Skin of body (tissue), 1 donor: ENCODE measurements at regions not wholly inside any gene's neighbourhood (a gene's known extent, or its start where the extent isn't known, plus 50 kb on each side); places are given as distances from the start of the nearest gene placed in this dataset.
"Not testable (repeated sequence)": the region's sequence is repeated elsewhere in the genome, so short reads cannot be mapped to it uniquely, and the experiment has no call there.

ENCODE experiments used
- DNase-seq: peaks from one replicate; lab custom pipeline; 2025; lab: John Stamatoyannopoulos, UW

DNA sequence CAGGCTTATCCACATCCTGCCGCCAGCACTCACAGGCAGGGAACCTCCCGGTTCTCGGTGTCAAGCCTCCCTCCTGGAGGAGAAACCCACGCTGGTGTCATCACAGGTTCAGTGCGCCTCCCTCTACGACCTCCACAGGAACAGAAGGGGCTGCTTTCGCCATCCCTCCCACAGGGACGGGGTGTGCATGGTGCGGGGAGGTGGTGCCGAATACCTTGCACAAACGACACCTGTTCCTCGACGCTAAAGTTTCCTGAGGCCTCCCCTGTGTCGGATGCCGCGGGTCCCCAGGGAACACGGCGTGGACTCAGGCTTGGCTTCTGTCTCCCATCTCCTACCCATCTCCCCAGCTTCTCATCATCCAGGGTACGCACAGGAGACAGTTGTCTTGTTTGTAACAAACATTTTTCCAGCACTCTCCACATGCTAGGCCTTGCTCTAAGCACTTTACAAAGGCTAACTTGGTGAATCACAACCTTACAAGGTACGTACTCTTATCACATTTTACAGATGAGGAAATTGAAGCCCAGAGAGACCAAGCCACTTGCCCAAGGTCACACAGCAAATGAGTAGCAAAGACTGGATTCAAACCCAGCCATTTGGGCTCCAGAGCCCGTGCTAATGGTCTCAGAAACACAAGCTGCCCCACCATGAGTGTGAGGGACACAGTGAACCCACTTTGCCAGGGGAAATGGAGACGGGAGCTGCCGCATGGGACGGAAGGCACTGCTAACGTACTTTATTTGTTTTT is 271.6 kb downstream of the C16orf95 start:
- DNase-seq, result no peak

DNA sequence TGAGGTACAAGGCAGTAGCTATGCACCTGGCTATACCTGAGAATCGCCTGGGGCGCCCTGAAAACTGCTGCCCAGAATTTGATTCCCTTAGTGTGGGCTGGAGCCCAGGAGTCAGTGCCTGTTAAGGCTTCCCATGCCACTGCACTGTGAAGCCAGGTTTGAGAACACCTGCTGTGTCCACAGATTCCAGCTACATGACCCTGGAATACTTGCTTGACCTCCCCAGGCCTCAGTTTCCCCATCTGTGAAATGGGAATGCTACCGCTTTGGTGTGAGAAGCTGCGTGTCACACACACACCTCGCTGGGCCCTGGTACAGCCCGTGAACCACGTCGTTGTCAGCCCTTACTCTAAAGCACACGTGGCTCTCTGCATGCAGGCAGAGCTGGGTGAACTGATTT is 271.0 kb downstream of the C16orf95 start:
- no peak for DNase-seq

DNA sequence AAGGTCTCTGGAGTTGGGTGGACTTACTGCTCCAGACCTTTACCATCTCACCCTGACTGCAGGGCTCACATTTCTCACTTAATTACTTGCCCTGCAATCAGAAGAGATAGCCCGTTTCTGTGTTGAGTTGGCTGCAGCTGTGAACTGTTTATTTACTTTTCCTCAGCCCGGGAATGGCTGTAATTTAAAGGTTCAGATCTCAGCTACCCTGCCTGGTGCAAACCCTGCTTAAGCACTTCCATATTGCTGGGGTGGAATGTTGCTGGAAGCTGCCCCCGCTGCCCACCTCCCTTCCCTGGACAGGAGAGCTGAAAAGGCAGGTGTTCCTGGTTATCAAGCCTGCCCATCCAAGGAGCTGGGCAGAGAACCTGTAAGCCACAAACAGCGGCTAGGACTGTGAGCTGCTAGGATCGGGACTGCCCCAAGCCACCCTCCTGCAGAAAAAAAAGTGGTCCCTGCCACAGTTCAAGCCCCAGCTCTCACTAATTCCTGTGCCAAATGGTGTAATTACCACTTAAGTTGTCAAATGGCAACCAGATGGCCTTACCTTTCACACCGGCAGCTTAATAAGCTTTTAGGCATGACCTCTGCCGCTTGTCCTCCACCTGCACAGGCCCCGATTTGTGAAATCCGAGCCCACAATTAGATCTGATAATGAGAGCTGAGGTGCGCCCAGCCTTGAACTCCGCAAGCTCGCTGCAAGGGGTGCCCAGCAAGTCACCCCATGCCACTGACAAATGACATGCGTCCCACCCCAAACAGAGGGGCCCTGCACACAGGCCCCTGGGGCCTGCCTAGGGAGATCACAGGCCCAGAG is 269.8 kb downstream of the C16orf95 start:
- no peak for DNase-seq

DNA sequence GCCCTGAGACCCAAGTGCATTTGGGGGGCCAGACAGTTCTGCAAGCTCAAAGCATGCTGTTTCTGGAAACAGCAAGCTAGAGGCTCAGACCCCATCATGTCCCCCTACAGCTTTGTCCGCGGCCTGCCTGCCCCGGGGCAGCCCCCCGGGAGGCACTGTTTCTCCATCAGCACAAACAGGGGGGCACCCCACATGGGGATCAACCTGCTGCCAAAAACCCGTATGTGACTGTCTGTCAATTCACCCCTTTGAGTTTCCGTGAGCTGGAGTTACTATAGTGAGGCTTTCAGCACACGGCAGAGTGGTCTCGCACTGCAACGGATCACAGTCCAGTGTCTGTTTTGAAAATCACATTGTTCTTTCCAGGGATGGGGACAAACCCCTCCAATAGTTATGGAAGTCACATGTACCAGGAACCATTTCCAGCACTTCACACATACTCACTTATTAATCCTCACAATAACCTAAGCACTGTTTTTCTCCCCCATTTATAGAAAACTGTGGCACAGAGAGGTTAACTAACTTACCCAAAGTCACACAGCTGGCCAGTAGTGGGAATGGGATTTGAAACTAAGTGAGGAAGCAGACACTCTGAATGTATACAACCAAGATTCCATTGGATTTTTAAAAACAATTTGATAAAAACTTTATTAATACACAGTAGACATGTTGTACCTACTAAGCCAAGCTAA is 269.0 kb downstream of the C16orf95 start:
- DNase-seq, result no peak

DNA sequence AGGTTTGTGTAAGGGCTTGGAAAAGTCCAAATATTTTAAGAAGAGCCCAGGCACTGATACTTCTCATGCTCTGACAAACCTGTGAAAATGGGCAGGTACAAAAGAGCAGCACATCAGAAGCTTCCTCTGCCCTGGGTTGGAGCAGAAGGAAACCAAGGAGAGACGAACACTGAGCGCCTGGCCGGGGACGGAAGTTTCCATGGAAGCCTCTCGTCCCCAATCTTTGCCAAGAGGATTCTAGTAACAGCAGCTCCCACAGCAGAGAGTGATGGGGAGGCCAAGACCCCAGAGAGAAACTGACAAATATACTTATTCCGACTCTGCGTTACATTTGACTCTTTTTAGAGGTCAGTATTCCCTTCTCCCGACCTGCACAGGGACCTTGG is 268.5 kb downstream of the C16orf95 start:
- no peak for DNase-seq

GRCh38 chr16:87049216-87049615 is 268.0 kb downstream of the C16orf95 start:
- DNase-seq, result not testable (repeated sequence)

- no peak for DNase-seq
Measured at GRCh38 chr16:87050142-87050541, 267.1 kb downstream of the C16orf95 start.

DNA sequence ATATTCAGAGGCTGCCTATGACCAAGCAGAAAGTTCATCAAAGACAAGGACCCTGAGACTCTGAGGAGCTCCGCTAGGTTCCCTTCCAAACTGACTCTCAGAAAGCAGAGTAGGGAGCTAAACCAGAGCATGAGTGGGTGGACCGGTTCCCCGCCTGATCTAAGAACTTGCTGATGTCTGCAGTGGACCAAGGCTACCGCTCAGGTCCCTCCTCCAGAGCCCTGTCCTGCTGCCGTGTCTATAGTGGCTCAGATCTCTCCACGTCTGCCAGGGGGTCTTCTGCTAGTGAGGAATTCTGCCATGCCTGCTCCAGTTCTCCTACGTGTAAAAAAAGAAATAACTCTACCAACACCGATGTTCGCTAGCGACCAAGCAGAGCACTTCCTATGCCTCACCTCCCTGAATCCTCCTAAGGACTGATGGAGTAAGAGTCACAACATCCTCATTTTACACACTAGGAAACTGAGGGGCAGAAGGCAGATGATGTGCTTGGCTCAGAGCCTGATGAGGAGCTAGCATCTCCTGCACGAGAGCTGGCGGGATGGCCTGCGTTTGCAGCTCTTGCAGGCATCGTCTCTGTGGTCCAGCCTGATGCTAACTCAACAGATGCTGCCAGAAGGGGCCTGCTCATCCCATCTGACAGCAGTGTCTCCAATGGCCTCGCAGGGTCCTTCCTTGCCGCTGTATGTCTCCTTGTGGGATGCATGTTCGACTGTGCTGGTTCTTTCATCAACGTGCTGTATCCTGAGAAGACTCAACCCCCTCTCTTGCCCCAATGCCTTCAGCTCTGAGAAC is 265.5 kb downstream of the C16orf95 start:
- DNase-seq, result no peak

- no peak for DNase-seq
Measured at GRCh38 chr16:87052506-87052905, 264.7 kb downstream of the C16orf95 start.

DNA sequence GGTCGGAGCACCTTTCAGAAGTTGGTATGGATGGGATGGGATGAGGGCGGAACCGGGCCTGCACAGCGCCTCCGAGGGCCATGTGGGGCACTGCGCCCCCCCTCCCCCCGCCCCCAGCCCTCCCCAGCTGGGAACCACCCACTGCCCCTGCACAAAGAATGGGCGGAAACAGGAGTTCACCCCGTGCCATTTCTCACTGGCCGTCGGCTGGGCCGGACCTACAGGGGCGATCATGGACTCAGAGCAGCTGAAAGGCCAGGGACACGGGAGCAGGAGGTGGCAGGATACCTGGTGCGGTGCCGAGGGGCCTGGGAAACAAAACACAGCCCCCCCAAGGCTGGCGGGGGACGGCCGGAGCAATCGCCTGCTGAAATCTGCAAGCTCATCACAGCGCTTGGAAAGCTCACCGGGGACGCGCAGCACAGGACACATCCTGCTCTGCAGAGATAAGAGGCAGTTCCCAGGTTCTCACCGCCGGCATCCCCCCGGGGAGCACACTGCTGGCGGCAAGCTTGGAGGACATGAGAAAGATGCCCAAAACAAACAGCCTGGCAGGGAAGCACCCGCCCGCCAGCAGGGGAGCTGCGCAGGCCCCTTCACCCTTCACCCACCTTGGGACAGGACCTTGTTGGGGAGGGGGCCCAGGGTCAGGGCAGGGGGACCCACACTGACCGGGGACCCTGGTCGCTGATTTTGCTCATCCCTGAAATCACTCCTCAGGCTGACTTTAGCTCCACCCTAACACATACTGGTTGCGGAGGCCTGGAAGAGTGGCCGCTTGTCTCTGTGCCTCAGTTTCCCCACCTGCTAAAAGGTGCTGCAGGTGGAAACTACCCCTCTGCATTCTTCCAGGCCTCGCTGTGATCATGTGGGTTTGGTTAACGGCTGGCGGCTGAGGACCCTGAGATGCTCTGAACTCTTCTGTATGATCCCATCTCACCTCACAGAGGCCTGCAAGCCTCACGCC is 263.9 kb downstream of the C16orf95 start:
- DNase-seq, result no peak

DNA sequence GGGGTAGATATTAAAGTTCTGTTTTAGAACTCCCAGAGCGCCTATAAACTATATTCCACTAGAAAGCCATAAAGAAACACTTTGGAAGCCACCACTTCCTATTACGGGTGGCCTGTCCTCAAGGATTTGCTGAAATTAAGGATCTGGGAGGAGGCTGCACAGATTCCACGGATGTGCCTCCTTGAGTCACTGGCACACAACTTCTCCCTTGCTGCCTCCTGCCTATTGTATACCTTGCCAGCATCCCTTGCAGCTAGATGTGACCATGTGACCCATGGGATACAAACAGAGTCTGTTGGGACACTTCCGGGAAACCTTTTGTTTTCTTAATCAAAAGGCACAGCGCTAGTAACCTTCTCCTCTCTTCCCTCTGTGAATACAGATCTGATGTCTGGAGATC is 263.0 kb downstream of the C16orf95 start:
- no peak for DNase-seq

DNA sequence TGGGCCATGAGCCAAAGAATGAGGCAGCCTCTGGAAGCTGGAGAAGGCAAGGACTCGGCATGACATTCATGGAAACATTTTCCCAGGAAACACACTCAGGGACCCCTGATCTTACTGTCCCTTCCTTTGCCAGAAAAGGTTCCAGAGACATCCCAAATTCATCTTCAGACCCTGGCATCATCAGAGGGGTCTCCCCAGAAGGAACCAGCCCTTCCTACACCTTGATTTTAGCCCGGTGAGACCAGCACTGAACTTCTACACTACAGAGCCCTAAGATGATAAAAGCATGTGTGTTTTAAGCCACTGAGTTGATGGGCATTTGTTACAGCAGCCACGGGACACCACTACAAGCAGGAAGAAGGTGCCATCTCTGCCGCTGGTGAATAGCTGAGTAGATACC is 262.3 kb downstream of the C16orf95 start:
- no peak for DNase-seq

- no peak for DNase-seq
Measured at GRCh38 chr16:87056083-87056482, 261.1 kb downstream of the C16orf95 start.

DNA sequence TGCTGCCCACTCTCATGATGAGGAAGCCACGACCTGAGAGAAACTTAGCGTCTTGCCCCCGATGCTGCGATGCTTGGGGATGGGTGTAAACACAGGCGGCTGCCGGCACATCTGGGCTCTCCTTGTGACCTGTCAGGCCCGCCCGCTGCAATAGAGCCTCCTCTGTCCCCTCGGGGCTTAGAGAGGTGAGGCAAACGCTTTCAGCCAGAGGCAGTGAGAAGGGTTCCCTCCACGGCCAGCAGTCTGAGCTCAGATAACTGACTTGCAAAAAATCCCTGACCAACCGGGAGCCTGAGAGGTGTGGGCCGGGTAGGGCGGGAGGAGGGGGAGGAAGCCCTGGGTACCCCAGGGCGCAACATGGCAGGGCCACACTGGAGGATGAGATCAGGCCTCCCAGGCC is 260.6 kb downstream of the C16orf95 start:
- DNase-seq, result no peak

DNA sequence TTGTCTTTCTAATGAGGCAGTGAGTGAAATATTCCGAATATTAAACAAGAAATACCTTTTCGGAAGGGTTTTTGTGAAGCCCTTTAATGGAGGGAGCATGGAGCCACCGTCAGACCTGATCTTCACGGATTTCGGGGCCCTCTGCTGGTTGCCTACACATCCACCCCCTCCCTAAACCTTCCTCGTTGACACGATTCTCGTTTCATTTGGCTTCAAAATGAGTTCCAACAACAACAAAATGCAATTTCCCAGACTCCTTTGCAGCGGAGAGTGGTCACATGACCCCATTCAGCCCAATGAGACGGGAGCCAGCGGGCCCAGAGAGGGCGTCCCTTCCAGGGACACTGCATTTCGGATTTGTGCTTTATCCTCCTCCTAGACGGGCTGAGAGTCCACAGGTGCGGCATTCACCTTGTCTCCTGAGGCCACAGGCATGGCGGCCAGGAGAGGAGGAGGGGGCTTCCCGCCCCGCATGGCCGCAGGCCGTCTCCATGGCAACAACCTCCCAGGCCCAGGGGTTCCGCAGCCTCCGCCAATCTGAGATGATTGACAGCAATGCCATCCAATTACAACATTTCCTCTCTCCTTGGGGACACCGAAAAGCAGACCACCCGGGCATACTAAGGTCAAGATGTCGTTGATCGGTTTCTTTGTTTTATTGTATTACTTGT is 259.8 kb downstream of the C16orf95 start:
- DNase-seq, result no peak

GRCh38 chr16:87057951-87058560 is 259.1 kb downstream of the C16orf95 start:
- no peak for DNase-seq

DNA sequence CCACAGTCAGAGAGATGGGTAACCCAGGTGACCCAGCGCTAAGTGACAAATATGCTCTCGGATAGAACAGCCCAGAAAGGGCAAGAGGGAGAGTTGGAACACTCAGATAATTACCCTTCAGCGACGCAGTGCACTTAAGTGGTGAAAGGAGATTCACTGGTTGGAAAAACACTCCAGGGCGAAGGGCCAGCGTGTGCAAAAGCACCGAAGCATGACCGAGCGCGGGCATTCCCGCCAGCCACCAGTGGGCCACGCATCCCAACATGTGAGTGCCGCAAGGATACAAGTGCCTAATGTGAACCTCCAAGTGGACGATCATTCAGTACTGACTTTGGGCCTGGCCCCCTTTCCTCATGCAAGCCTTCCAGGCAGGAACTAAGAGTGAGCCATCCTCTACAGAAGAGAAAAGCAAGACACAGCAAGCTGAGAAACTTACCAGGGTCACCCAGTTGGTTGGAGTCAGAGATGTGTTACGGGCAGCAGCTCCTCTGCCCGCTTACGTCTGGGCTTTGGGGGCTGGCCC is 258.4 kb downstream of the C16orf95 start:
- DNase-seq, result no peak

GRCh38 chr16:87060034-87060986 is 256.9 kb downstream of the C16orf95 start:
- no peak for DNase-seq
